Astrocyte of the cerebellum (primary cell): ENCODE measurements at regions not wholly inside any gene's neighbourhood (a gene's known extent, or its start where the extent isn't known, plus 50 kb on each side); places are given as distances from the start of the nearest gene placed in this dataset.

Experiments
- DNase-seq: peaks from one replicate; pipeline ENCODE4 v3.0.0-alpha.2; 2011; ENCODE audit warnings: low read depth
- H3K4me3 ChIP-seq: 2 replicates; pipeline ENCODE4 v1.5.1; 2011; ENCODE audit warnings: mild to moderate bottlenecking, low read depth, low read length, moderate library complexity
- in situ Hi-C: cut with HindIII; loops from 2 replicates; pipeline ENCODE4 v1.10.0; 2017; ENCODE audit warnings: low sequenced_read_pairs
- TF ChIP-seq, protein P1 (sequence below): IDR thresholded peaks from 2 replicates; pipeline ENCODE4 v1.5.1; 2012; ENCODE audit warnings: low read length, low read depth, moderate library complexity, mild to moderate bottlenecking; ENCODE audit errors: missing control alignments

DNA sequence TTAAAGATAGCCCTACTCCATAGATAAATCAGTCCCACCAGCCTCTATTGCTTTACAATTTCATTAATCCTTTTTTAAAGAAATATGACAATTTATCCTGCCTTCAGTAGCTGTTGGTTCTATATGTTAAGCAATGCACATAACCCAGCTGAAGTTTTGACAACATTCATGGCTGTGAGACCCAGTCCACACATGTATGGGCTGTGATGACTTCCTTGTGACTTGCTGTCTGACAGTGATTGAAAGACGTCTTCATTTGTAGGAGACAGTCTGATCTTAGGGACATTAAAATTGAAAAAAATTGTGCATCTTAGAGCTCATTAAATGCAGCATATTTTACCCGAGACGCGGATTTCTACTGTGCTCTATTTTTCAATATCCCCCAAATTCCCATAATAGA is 252.0 kb upstream of the ASIC2 start:
- H3K4me3 ChIP-seq: no peak overlapping the region
- in situ Hi-C loops: no loop called here
- TF ChIP-seq, protein P1, sequence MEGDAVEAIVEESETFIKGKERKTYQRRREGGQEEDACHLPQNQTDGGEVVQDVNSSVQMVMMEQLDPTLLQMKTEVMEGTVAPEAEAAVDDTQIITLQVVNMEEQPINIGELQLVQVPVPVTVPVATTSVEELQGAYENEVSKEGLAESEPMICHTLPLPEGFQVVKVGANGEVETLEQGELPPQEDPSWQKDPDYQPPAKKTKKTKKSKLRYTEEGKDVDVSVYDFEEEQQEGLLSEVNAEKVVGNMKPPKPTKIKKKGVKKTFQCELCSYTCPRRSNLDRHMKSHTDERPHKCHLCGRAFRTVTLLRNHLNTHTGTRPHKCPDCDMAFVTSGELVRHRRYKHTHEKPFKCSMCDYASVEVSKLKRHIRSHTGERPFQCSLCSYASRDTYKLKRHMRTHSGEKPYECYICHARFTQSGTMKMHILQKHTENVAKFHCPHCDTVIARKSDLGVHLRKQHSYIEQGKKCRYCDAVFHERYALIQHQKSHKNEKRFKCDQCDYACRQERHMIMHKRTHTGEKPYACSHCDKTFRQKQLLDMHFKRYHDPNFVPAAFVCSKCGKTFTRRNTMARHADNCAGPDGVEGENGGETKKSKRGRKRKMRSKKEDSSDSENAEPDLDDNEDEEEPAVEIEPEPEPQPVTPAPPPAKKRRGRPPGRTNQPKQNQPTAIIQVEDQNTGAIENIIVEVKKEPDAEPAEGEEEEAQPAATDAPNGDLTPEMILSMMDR: no peak
- DNase-seq: no peak

DNA sequence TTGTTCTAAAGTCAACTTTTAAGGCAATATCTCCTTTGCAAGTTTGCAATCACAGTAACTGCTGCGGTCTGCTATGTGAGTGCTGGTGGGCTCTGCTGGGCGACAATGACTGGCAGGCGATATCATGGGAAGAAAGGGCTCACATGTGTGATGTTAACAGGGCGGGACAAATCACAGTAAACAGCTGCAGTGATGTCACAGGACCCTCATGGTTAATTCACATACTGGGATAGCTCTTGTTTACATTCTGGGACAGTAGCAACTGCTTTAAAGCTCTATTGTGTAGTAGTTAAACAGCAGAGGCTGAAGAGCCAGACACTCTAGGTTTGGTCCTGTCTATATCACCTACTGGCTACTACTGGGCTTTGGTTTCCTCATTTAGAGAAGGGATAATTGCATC is 257.2 kb upstream of the ASIC2 start:
- DNase-seq: no peak
- H3K4me3 ChIP-seq: no peak overlapping the region
- in situ Hi-C loops: no loop called here
- TF ChIP-seq, protein P1: no peak

DNA sequence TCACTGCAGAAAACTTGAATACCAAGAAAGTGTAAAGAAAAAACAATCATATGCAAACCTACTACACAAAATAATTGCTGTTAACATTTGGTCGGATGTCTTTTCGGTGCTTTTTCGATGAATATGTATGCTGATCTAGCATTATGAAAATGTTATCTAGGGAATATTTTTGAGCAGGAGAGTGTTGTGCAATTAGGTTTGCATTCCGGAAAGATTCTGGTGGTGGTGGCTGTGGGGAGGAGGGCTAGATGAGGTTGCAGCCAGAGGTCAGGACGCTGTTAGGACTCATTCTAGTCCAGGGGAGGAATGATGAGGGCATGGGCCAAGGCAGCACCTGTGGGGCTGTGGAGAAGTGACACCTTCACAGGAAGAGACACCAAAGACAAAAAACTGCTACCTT is 258.0 kb upstream of the ASIC2 start:
- in situ Hi-C loops: no loop called here
- no peak for DNase-seq
- no peak overlapping the region for H3K4me3 ChIP-seq
- TF ChIP-seq, protein P1: no peak

DNA sequence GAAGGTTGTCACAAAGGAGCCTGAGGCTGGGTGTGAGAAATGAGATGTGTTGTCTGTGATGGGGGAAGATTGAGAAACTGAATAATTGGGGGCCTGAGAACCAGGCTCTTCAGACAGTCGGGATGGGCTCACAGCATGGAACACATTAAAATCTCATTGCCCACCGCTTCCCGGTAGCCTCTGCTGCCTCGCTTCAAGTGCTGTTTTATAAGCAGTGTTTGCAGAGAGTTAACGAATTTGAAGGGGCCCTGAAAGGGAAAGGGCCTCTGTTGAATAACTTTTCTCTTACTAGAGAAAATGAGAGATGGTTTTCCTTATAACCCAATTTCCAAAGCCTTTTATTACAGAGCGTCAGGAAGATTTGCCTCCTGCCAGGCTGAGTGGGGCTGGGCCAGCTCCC is 258.8 kb upstream of the ASIC2 start:
- TF ChIP-seq, protein P1: no peak
- DNase-seq: no peak
- in situ Hi-C loops: no loop called here
- H3K4me3 ChIP-seq: no peak overlapping the region

DNA sequence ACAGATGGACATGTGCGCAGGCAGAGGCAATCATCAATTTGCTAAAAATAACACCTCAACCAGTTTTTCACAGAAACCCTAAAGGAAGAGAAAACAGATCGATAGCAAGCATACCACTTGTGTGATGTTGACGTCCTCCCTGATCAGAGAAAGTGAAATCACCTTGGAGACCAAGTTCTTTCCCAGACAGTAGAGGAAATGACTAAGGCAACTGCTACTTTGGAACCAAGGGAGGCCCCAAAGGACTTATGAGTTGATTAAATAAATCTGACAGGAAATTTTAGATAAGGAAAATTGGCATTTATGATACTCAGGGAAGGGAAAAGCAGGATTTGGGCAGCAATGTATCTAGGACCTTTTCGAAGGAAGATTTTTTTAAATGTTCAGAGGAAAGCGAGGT is 267.1 kb upstream of the ASIC2 start:
- no peak for DNase-seq

DNA sequence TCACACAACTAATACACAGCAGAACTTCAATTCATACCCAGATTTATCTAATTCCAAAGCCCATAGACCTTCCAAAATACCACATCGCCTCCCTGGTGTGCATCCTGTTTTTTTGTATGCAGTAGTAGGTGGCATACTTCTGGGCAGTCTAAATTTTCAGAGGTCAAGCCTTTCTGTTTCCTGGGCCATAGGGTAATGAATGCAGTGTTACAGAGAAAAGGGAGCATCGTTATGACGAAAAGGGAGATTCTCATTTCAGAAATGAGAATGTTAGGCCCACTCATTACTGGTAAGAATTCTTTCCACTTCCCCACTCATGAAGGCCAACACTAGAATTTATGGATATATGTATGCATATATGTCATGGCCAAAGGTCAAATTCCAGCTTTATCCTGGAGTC is 267.8 kb upstream of the ASIC2 start:
- DNase-seq: no peak
- H3K4me3 ChIP-seq: no peak overlapping the region
- TF ChIP-seq, protein P1: no peak
- in situ Hi-C loops: loop anchor here (5.0 kb wide), 2 partner anchors 34 to 61 kb away; no protein-coding TSS in a partner anchor

More for the DNA sequence above, 267.1 kb upstream of the ASIC2 start:
- H3K4me3 ChIP-seq: no peak overlapping the region
- in situ Hi-C loops: loop anchor here (5.0 kb wide), 2 partner anchors 33 to 62 kb away; no protein-coding TSS in a partner anchor
- TF ChIP-seq, protein P1: no peak
